Pulmonary artery endothelial cell (primary cell): ENCODE measurements at regions not wholly inside any gene's neighbourhood (a gene's known extent, or its start where the extent isn't known, plus 50 kb on each side); places are given as distances from the start of the nearest gene placed in this dataset.
"Not testable (repeated sequence)": the region's sequence is repeated elsewhere in the genome, so short reads cannot be mapped to it uniquely, and the experiment has no call there.

Source experiments
- DNase-seq: peaks from one replicate; pipeline ENCODE4 v3.0.0-alpha.2; 2011; ENCODE audit warnings: low read depth, low spot score

GRCh38 chr14:87434680-87435079, 558.3 kb downstream of the GALC start:
- no peak for DNase-seq

GRCh38 chr14:87434011-87434410, 559.0 kb downstream of the GALC start:
- DNase-seq: no peak

GRCh38 chr14:87432698-87433097, 560.3 kb downstream of the GALC start:
- no peak for DNase-seq

- no peak for DNase-seq
Measured at GRCh38 chr14:87430810-87431209, 562.2 kb downstream of the GALC start.

GRCh38 chr14:87430214-87430613, 562.8 kb downstream of the GALC start:
- DNase-seq: no peak

- no peak for DNase-seq
Measured at GRCh38 chr14:87419925-87420324, 573.1 kb downstream of the GALC start.

GRCh38 chr14:87411370-87411769, 581.6 kb downstream of the GALC start:
- DNase-seq: no peak

GRCh38 chr14:87409393-87409792, 583.6 kb downstream of the GALC start:
- DNase-seq: no peak

GRCh38 chr14:87407344-87407743, 585.6 kb downstream of the GALC start:
- DNase-seq: no peak

GRCh38 chr14:87405563-87405962, 587.4 kb downstream of the GALC start:
- no peak for DNase-seq

- DNase-seq: no peak
Measured at GRCh38 chr14:87397499-87397898, 595.5 kb downstream of the GALC start.

GRCh38 chr14:87391066-87391465, 601.9 kb downstream of the GALC start:
- no peak for DNase-seq

GRCh38 chr14:87388946-87389345, 604.0 kb downstream of the GALC start:
- DNase-seq: no peak

- DNase-seq: no peak
Measured at GRCh38 chr14:87387806-87388205, 605.2 kb downstream of the GALC start.

GRCh38 chr14:87386524-87386923, 606.5 kb downstream of the GALC start:
- DNase-seq: no peak

GRCh38 chr14:87380054-87380453, 612.9 kb downstream of the GALC start:
- no peak for DNase-seq

- DNase-seq: no peak
Measured at GRCh38 chr14:87368751-87369150, 624.2 kb downstream of the GALC start.

GRCh38 chr14:87360246-87360645, 632.7 kb downstream of the GALC start:
- not testable (repeated sequence) for DNase-seq

GRCh38 chr14:87351007-87351406, 642.0 kb downstream of the GALC start:
- DNase-seq: no peak

GRCh38 chr14:87349921-87350320, 643.1 kb downstream of the GALC start:
- DNase-seq: no peak

- no peak for DNase-seq
Measured at GRCh38 chr14:87343652-87344051, 649.3 kb downstream of the GALC start.

GRCh38 chr14:87334997-87335685, 657.8 kb downstream of the GALC start:
- no peak for DNase-seq

- DNase-seq: no peak
Measured at GRCh38 chr14:87331991-87332390, 661.0 kb downstream of the GALC start.

GRCh38 chr14:87325741-87326140, 667.2 kb downstream of the GALC start:
- DNase-seq: no peak
